Spleen (tissue), 11 donors: ENCODE measurements at regions not wholly inside any gene's neighbourhood (a gene's known extent, or its start where the extent isn't known, plus 50 kb on each side); places are given as distances from the start of the nearest gene placed in this dataset.

Experiments used
- DNase-seq: peaks from one replicate; pipeline ENCODE4 v3.0.0-alpha.2; 2020
- H3K27ac ChIP-seq, 8 donors: fragments of 200-600 bp; sonication (generic) in 7 of 8; 1 replicate in 4 of 8; 2 replicates in 4 of 8; pipeline versions ENCODE4 v1.5.0 to v1.8.0; 2016 to 2021; ENCODE audit warnings: inconsistent platforms in 4 of 8, mild to moderate bottlenecking in 4 of 8, moderate library complexity in 1 of 8
- H3K27me3 ChIP-seq, 7 donors: fragments of 200-600 bp; sonication (generic) in 6 of 7; replicated peaks in 1 of 7; 1 replicate in 4 of 7; 2 replicates in 3 of 7; pipeline versions ENCODE4 v1.5.0 to v1.8.0; 2016 to 2021; ENCODE audit warnings: inconsistent platforms in 3 of 7, mild to moderate bottlenecking in 1 of 7
- H3K36me3 ChIP-seq, 6 donors: fragments of 200-600 bp; sonication (generic) in 5 of 6; 1 replicate in 4 of 6; 2 replicates in 2 of 6; pipeline versions ENCODE4 v1.5.0 to v1.8.0; 2016 to 2021; ENCODE audit warnings: inconsistent platforms in 2 of 6
- H3K4me1 ChIP-seq, 6 donors: fragments of 200-600 bp; sonication (generic) in 5 of 6; 1 replicate in 3 of 6; 2 replicates in 3 of 6; pipeline versions ENCODE4 v1.5.0 to v1.8.0; 2016 to 2021; ENCODE audit warnings: inconsistent platforms in 3 of 6
- H3K4me3 ChIP-seq, 8 donors: fragments of 200-600 bp; sonication (generic) in 7 of 8; 1 replicate in 4 of 8; 2 replicates in 4 of 8; pipeline versions ENCODE4 v1.5.0 to v1.8.0; 2016 to 2021; ENCODE audit warnings: inconsistent platforms in 4 of 8, mild to moderate bottlenecking in 4 of 8, moderate library complexity in 2 of 8
- H3K9me3 ChIP-seq, 8 donors: fragments of 200-600 bp; sonication (generic) in 7 of 8; 1 replicate in 4 of 8; 2 replicates in 4 of 8; pipeline versions ENCODE4 v1.5.0 to v1.8.0; 2016 to 2021; ENCODE audit warnings: inconsistent platforms in 4 of 8
- CTCF ChIP-seq, 11 experiments: fragments of 200-600 bp in 7 of 11; fragments of 450-650 bp in 4 of 11; sonication (generic) in 4 of 11; IDR thresholded peaks in 8 of 11; conservative IDR thresholded peaks in 3 of 11; 1 replicate in 7 of 11; 2 replicates in 4 of 11; pipeline versions ENCODE4 v1.4.0 to v1.8.0; 2016 to 2021; ENCODE audit warnings: antibody characterized with exemption in 11 of 11, inconsistent platforms in 4 of 11, mild to moderate bottlenecking in 1 of 11
- POLR2A ChIP-seq, 3 donors: fragments of 450-650 bp; IDR thresholded peaks; one replicate each; pipeline ENCODE4 v1.5.1; 2017; ENCODE audit warnings: antibody characterized with exemption in 3 of 3, mild to moderate bottlenecking in 1 of 3
- POLR2AphosphoS5 ChIP-seq, 3 donors: sonication (generic); formaldehyde crosslinking; IDR thresholded peaks; one replicate each; pipeline ENCODE4 v1.5.1; 2017; ENCODE audit warnings: antibody characterized with exemption in 3 of 3
- WGBS, 5 donors: extraction: QIAGEN DNeasy Blood & Tissue Kit in 3 of 5; methylation state at CpG; one replicate each; pipeline versions ENCODE4 v1.1.5 to v1.1.7; 2013 to 2018; 5-methylcytosine and 5-hydroxymethylcytosine counted together
- intact Hi-C: fragments of 100-400 bp; cut with DNase I; formaldehyde crosslinking; loops from one replicate; pipeline ENCODE4 v1.15.0; 2023; ENCODE audit warnings: low total_unique reads
- donor health status: healthy with polysubstance abuse.
- donor health status: DM: no; HTN: no; CAD: no; lungs with moderate emphysema.
- donor health status: DM: no; HTN: no; CAD: no.
- donor health status: Bipolar disorder and iron deficiency.
- donor health status: healthy.
- donor health status: DM: no; HTN: no; CAD: no.
- donor health status: DM: yes; HTN: yes; CAD: no.

DNA sequence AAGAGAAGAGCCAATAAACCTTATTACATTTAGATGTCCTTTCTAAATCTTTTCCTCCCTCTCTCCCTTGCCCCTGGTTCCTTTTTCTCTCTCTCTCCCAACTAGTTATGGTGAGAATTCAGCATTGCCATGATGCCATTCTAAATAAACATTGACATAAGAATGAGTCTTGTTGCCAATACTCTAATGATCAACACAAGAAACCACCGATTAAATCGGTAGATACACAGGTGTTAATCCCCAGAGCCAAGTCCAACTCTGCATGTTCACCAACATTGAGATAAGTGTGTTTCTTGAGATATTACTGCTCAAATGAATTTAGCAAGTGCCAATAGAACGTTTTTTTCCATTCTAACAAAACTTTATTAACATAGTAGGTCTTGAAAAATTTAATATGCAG lies 412.1 kb downstream of the KCNJ2 start:
- no peak for DNase-seq
- intact Hi-C loops, result no loop called here
- 76 to 85% (median 79%) methylated on average over 3 of the region's 3 CpGs for WGBS, 5 donors
- no peaks in the 10 kb centered on the region for H3K36me3 ChIP-seq
- H3K27me3 ChIP-seq, result peaks cover 0 to 3% (median 0%) of the 10 kb centered on the region in 7 donors
- TF ChIP-seq CTCF (IDR thresholded peaks at IDR 0.05 in 8 of 11, conservative IDR thresholded peaks at IDR 0.05 in 3 of 11), result no peak
- TF ChIP-seq POLR2AphosphoS5 (IDR thresholded peaks at IDR 0.05), result no peak
- TF ChIP-seq POLR2A (IDR thresholded peaks at IDR 0.05), result no peak
- H3K27ac ChIP-seq, result no peak overlapping the region
- H3K9me3 ChIP-seq, result peaks cover 0 to 39% (median 10%) of the 10 kb centered on the region in 8 donors
- H3K4me3 ChIP-seq, result no peak overlapping the region
- H3K4me1 ChIP-seq, result no peaks in the 10 kb centered on the region

DNA sequence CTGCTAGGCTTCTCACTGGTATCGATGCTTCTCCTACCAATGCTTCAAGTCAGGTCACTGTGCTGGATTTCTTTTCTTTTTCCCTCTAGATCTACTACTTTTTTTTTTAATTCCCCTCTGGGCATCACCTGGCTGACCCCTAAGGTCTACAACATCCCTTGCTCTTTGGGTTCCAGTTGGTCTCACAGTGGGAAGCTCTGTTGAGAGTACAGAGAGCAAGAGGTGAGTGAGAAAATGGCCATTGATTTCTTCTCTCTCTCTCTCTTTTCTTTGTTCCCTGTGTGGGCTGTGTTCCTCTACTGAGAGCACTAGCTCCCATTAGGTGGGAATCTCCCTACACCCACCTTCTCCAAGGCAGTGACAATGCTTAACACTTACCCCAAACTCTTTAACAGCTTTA lies 413.4 kb downstream of the KCNJ2 start:
- H3K4me1 ChIP-seq, result no peaks in the 10 kb centered on the region
- no peaks in the 10 kb centered on the region for H3K36me3 ChIP-seq
- TF ChIP-seq CTCF (IDR thresholded peaks at IDR 0.05 in 8 of 11, conservative IDR thresholded peaks at IDR 0.05 in 3 of 11), result no peak
- no peak for TF ChIP-seq POLR2A (IDR thresholded peaks at IDR 0.05)
- TF ChIP-seq POLR2AphosphoS5 (IDR thresholded peaks at IDR 0.05), result no peak
- no peak overlapping the region for H3K27ac ChIP-seq
- intact Hi-C loops, result no loop called here
- H3K9me3 ChIP-seq, result peaks cover 0 to 33% (median 10%) of the 10 kb centered on the region in 8 donors
- no peak for DNase-seq
- 0 to 94% (median 43%) methylated on average over 1 of the region's 1 CpG for WGBS, 5 donors
- H3K27me3 ChIP-seq, result peaks cover 0 to under 1% (median 0%) of the 10 kb centered on the region in 7 donors
- no peak overlapping the region for H3K4me3 ChIP-seq

DNA sequence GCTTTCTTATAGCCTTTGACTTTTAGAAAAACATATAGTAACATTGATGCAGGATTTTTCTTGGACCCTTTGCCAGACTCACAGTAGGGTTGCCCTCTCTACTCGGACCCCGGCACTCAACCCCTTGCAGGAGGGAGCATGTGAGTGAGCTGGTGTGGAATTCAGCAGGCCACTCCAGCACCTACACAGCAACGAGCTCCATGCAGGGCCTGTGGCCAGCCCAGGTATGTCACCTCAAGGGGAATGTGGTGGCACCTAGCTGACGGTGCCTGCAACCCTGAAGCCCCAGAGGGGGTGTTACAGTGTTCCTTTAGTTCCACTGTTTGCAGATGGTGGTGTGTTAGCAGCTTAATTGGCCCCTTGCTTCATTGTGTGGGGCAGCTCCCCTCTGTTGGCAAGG lies 414.9 kb downstream of the KCNJ2 start:
- peak; percentile 65 for DNase-seq
- no peaks in the 10 kb centered on the region for H3K4me1 ChIP-seq
- peaks cover 0 to 33% (median 10%) of the 10 kb centered on the region in 8 donors for H3K9me3 ChIP-seq
- 51 to 93% (median 83%) methylated on average over 4 of the region's 4 CpGs for WGBS, 5 donors
- H3K27me3 ChIP-seq, result no peaks in the 10 kb centered on the region
- intact Hi-C loops, result no loop called here
- H3K36me3 ChIP-seq, result no peaks in the 10 kb centered on the region
- H3K27ac ChIP-seq, result no peak overlapping the region
- TF ChIP-seq POLR2A (IDR thresholded peaks at IDR 0.05), result no peak
- no peak for TF ChIP-seq CTCF (IDR thresholded peaks at IDR 0.05 in 8 of 11, conservative IDR thresholded peaks at IDR 0.05 in 3 of 11)
- no peak for TF ChIP-seq POLR2AphosphoS5 (IDR thresholded peaks at IDR 0.05)
- no peak overlapping the region for H3K4me3 ChIP-seq

DNA sequence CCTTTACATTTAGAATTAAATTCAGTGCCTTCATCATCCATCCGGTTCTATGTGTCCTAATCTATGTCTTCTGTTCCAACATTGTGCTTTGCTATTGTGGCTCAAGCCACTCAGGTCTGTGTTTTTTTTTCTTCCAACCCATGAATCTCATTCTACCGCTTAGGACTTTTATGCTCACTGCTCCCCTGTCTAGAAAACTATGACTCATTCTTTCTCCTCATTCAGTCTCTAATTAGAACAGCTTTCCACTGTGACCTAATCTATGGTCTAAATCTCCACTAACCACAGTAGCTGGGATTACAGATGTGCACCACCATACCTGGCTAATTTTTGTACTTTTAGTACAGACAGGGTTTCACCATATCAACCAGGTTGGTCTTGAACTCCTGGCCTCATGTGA lies 418.7 kb downstream of the KCNJ2 start:
- H3K27ac ChIP-seq, result no peak overlapping the region
- H3K4me3 ChIP-seq, result no peak overlapping the region
- H3K27me3 ChIP-seq, result no peaks in the 10 kb centered on the region
- no peak for TF ChIP-seq POLR2AphosphoS5 (IDR thresholded peaks at IDR 0.05)
- no peak for TF ChIP-seq POLR2A (IDR thresholded peaks at IDR 0.05)
- no peak for TF ChIP-seq CTCF (IDR thresholded peaks at IDR 0.05 in 8 of 11, conservative IDR thresholded peaks at IDR 0.05 in 3 of 11)
- DNase-seq, result no peak
- H3K36me3 ChIP-seq, result no peaks in the 10 kb centered on the region
- H3K9me3 ChIP-seq, result peaks cover 0 to 25% (median 10%) of the 10 kb centered on the region in 8 donors
- no peaks in the 10 kb centered on the region for H3K4me1 ChIP-seq
- intact Hi-C loops, result no loop called here
- 87 to 94% (median 91%) methylated on average over 2 of the region's 2 CpGs for WGBS, 5 donors
